ENCODE measurements at regions not wholly inside any gene's neighbourhood (a gene's known extent, or its start where the extent isn't known, plus 50 kb on each side); places are given as distances from the start of the nearest gene placed in this dataset.

- TF ChIP-seq GATA2 (IDR thresholded peaks at IDR 0.05; ENCODE audit: low read depth, low read length), result no peak
- TF ChIP-seq GATA3 (IDR thresholded peaks at IDR 0.05; ENCODE audit: low read depth, low read length), result no peak
These were observed 1260.9 kb downstream of the BRD1 start for GRCh38 chr22:48566741-48567140.
